ENCODE measurements at regions not wholly inside any gene's neighbourhood (a gene's known extent, or its start where the extent isn't known, plus 50 kb on each side); places are given as distances from the start of the nearest gene placed in this dataset.

GRCh38 chr10:121132273-121132672 lies 281.1 kb downstream of the WDR11 start:
- no peak for TF ChIP-seq CTCF (IDR thresholded peaks at IDR 0.05)
- no peak for TF ChIP-seq EZH2 (IDR thresholded peaks at IDR 0.05; ENCODE audit: borderline replicate concordance, insufficient read depth, low read depth, low read length, poor library complexity, severe bottlenecking)

All from B cell (primary cell).